ENCODE measurements at regions not wholly inside any gene's neighbourhood (a gene's known extent, or its start where the extent isn't known, plus 50 kb on each side); places are given as distances from the start of the nearest gene placed in this dataset.

- no peak for TF ChIP-seq ZSCAN5A (tag by site-specific recombination; IDR thresholded peaks at IDR 0.05)
Measured at GRCh38 chr2:193480187-193480586, 1285.5 kb upstream of the TMEFF2 start (continued).

GRCh38 chr2:193476171-193476800 is 1281.6 kb upstream of the TMEFF2 start:
- POLR2A ChIA-PET, result no interaction called here
- CTCF ChIA-PET, result interaction anchor here (0.6 kb wide), 1 partner anchor 85 kb away, joined by 3 read pairs; no protein-coding TSS in a partner anchor
- no peaks in the 10 kb centered on the region for H3K4me1 ChIP-seq (ENCODE audit: control insufficient read depth, insufficient read depth, low read length)
- H3K36me3 ChIP-seq (ENCODE audit: control insufficient read depth in 2 of 2, insufficient read depth in 1 of 2, low read length in 2 of 2), result no peaks in the 10 kb centered on the region
- no peak for TF ChIP-seq ZEB2 (tag by site-specific recombination; IDR thresholded peaks at IDR 0.05)
- TF ChIP-seq ZNF561 (tag by site-specific recombination; IDR thresholded peaks at IDR 0.05; ENCODE audit: borderline replicate concordance), result no peak
- TF ChIP-seq MYNN (tag by site-specific recombination; IDR thresholded peaks at IDR 0.05; ENCODE audit: borderline replicate concordance), result no peak
- TF ChIP-seq PRDM2 (tag by site-specific recombination; IDR thresholded peaks at IDR 0.05; ENCODE audit: borderline replicate concordance), result no peak
- TF ChIP-seq ZNF174 (tag by site-specific recombination; IDR thresholded peaks at IDR 0.05), result no peak
- TF ChIP-seq KLF9 (tag by site-specific recombination; IDR thresholded peaks at IDR 0.05; ENCODE audit: low read depth), result no peak
- no peak for TF ChIP-seq ZNF26 (tag by site-specific recombination; IDR thresholded peaks at IDR 0.05)
- TF ChIP-seq HOXC10 (CRISPR knock-in tag; IDR thresholded peaks at IDR 0.05), result no peak
- no peaks in the 10 kb centered on the region for H3K9me3 ChIP-seq (ENCODE audit: control insufficient read depth, insufficient read depth, low read depth, low read length)
- no peak overlapping the region for H3K27ac ChIP-seq (ENCODE audit: extremely low read depth, low read depth, low read length)
- H3K4me3 ChIP-seq (ENCODE audit: low read depth, low read length), result no peak overlapping the region

GRCh38 chr2:193475038-193475437 is 1280.3 kb upstream of the TMEFF2 start:
- no peak overlapping the region for H3K4me3 ChIP-seq (ENCODE audit: low read depth, low read length)
- no peaks in the 10 kb centered on the region for H3K36me3 ChIP-seq (ENCODE audit: control insufficient read depth in 2 of 2, insufficient read depth in 1 of 2, low read length in 2 of 2)
- no peaks in the 10 kb centered on the region for H3K4me1 ChIP-seq (ENCODE audit: control insufficient read depth, insufficient read depth, low read length)
- ChIA-PET POLR2A (no interaction called here), CTCF (no interaction called here)
- no peaks in the 10 kb centered on the region for H3K9me3 ChIP-seq (ENCODE audit: control insufficient read depth, insufficient read depth, low read depth, low read length)
- TF ChIP-seq ZNF707 (tag by site-specific recombination; IDR thresholded peaks at IDR 0.05), result no peak
- no peak overlapping the region for H3K27ac ChIP-seq (ENCODE audit: extremely low read depth, low read depth, low read length)

- H3K27ac ChIP-seq (ENCODE audit: extremely low read depth, low read depth, low read length), result no peak overlapping the region
- ChIA-PET POLR2A (no interaction called here), CTCF (no interaction called here)
- H3K4me1 ChIP-seq (ENCODE audit: control insufficient read depth, insufficient read depth, low read length), result no peaks in the 10 kb centered on the region
- no peaks in the 10 kb centered on the region for H3K36me3 ChIP-seq (ENCODE audit: control insufficient read depth in 2 of 2, insufficient read depth in 1 of 2, low read length in 2 of 2)
- no peak overlapping the region for H3K4me3 ChIP-seq (ENCODE audit: low read depth, low read length)
- no peaks in the 10 kb centered on the region for H3K9me3 ChIP-seq (ENCODE audit: control insufficient read depth, insufficient read depth, low read depth, low read length)
- TF ChIP-seq ZNF146 (tag by site-specific recombination; IDR thresholded peaks at IDR 0.05), result no peak
- no peak for TF ChIP-seq ZFHX2 (tag by site-specific recombination; conservative IDR thresholded peaks at IDR 0.05)
- no peak for TF ChIP-seq PATZ1 (tag by site-specific recombination; IDR thresholded peaks at IDR 0.05)
- TF ChIP-seq ZBTB44 (tag by site-specific recombination; IDR thresholded peaks at IDR 0.05), result no peak
- TF ChIP-seq ZNF311 (tag by site-specific recombination; IDR thresholded peaks at IDR 0.05; ENCODE audit: borderline replicate concordance), result no peak
Measured at GRCh38 chr2:193469251-193469650, 1274.5 kb upstream of the TMEFF2 start.
